HepG2 (cell line): ENCODE measurements at regions not wholly inside any gene's neighbourhood (a gene's known extent, or its start where the extent isn't known, plus 50 kb on each side); places are given as distances from the start of the nearest gene placed in this dataset.

Source experiments
- ATAC-seq: fragments of 200-7000 bp; cut with Tn5 transposase; 3 replicates; pipeline ENCODE4 v1.9.1; 2020; ENCODE audit warnings: mild to moderate bottlenecking, moderate library complexity
- BruUV-seq: library from RNA; stranded (reverse); fragments of 400-500 nt; replicated peaks from 2 replicates; lab custom pipeline; 2021; lab: Mats Ljungman, UMichigan
- CTCF ChIA-PET: fragments of 300-600 bp; formaldehyde crosslinking; extraction: SDS; loops from one replicate; lab custom pipeline; 2021; ENCODE audit warnings: low total read pairs, inconsistent platforms, low intra/inter-chr PET ratio; lab: Yijun Ruan, JAX
- POLR2A ChIA-PET: fragments of 350-600 bp; sonication (Branson Sonifier 250); formaldehyde crosslinking; loops from one replicate; lab custom pipeline; 2020; ENCODE audit warnings: antibody characterized with exemption, inconsistent platforms; lab: Yijun Ruan, JAX
- DNase-seq: peaks from one replicate; pipeline ENCODE4 v3.0.0-alpha.2; 2015; ENCODE audit warnings: low spot score
- FAIRE-seq: peaks from 3 replicates; lab custom pipeline; 2011; peaks lifted over from hg19 to GRCh38; lab: Jason Lieb, UNC
- H2AFZ ChIP-seq: one replicate; pipeline ENCODE4 v1.6.1; 2011; ENCODE audit warnings: low read length, inconsistent platforms
- H3K27ac ChIP-seq: fragments of 300-600 bp; 3 replicates; pipeline ENCODE4 v1.8.0; 2011; ENCODE audit warnings: mixed run types, mild to moderate bottlenecking, mixed read lengths, low read length, inconsistent platforms; ENCODE audit not compliant: insufficient read depth; ENCODE audit errors: extremely low read length
- H3K27me3 ChIP-seq, 2 experiments: fragments of 200-600 bp in 1 of 2; 2 replicates in 1 of 2; 3 replicates in 1 of 2; pipeline versions ENCODE4 v1.6.0 to v1.8.0; 2011; ENCODE audit warnings: low read length in 2 of 2, mild to moderate bottlenecking in 2 of 2, moderate library complexity in 2 of 2, inconsistent platforms in 1 of 2; ENCODE audit not compliant: insufficient read depth in 2 of 2, control insufficient read depth in 1 of 2
- H3K36me3 ChIP-seq, 2 experiments: fragments of 200-600 bp in 1 of 2; replicated peaks in 1 of 2; 2 replicates in 1 of 2; 3 replicates in 1 of 2; pipeline versions ENCODE4 v1.5.1 to v1.8.0; 2011; ENCODE audit warnings: low read length in 2 of 2, inconsistent platforms in 1 of 2; ENCODE audit not compliant: insufficient read depth in 2 of 2, control insufficient read depth in 1 of 2
- H3K4me1 ChIP-seq: 2 replicates; pipeline ENCODE4 v1.5.1; 2012; ENCODE audit warnings: low read length, inconsistent platforms; ENCODE audit not compliant: insufficient read depth
- H3K4me2 ChIP-seq: 2 replicates; pipeline ENCODE4 v1.6.0; 2011; ENCODE audit warnings: low read depth, low read length, inconsistent platforms
- H3K4me3 ChIP-seq, 3 experiments: fragments of 200-600 bp in 1 of 3; sonication (generic), shearing (Covaris generic) in 1 of 3; replicated peaks in 1 of 3; 2 replicates each; pipeline ENCODE4 v1.5.1; 2011 to 2016; ENCODE audit warnings: low read length in 3 of 3, inconsistent platforms in 2 of 3, low read depth in 2 of 3, mild to moderate bottlenecking in 2 of 3, control low read depth in 1 of 3, mixed read lengths in 1 of 3; ENCODE audit not compliant: insufficient read depth in 1 of 3
- H3K79me2 ChIP-seq: one replicate; pipeline ENCODE4 v1.6.1; 2011; ENCODE audit warnings: low read length, inconsistent platforms; ENCODE audit not compliant: insufficient read depth
- H3K9ac ChIP-seq: 2 replicates; pipeline ENCODE4 v1.6.0; 2011; ENCODE audit warnings: mild to moderate bottlenecking, low read depth, low read length, inconsistent platforms; ENCODE audit not compliant: insufficient read depth
- H3K9me3 ChIP-seq: 2 replicates; pipeline ENCODE4 v1.5.1; 2012; ENCODE audit warnings: mild to moderate bottlenecking, low read length
- H4K20me1 ChIP-seq: 2 replicates; pipeline ENCODE4 v1.6.0; 2011; ENCODE audit warnings: inconsistent platforms, mild to moderate bottlenecking, low read length, moderate library complexity; ENCODE audit not compliant: insufficient read depth
- ARID2 ChIP-seq: sonication (generic); formaldehyde crosslinking; IDR thresholded peaks from 2 replicates; pipeline ENCODE4 v1.8.1; 2022; ENCODE audit warnings: mild to moderate bottlenecking, missing genetic modification reagents, borderline replicate concordance
- DPF2 ChIP-seq: sonication (generic); formaldehyde crosslinking; IDR thresholded peaks from 2 replicates; pipeline ENCODE4 v1.4.0; 2020; ENCODE audit warnings: mild to moderate bottlenecking, low read depth, missing genetic modification reagents, borderline replicate concordance
- HNRNPL ChIP-seq: fragments of 200-400 bp; formaldehyde crosslinking; IDR thresholded peaks from 2 replicates; pipeline ENCODE4 v1.6.1; 2017; ENCODE audit warnings: mild to moderate bottlenecking, low read depth, low read length
- KLF13 ChIP-seq: sonication (generic); formaldehyde crosslinking; IDR thresholded peaks from 2 replicates; pipeline ENCODE4 v1.4.0; 2020; ENCODE audit warnings: mild to moderate bottlenecking, missing genetic modification reagents
- KLF6 ChIP-seq: IDR thresholded peaks from 2 replicates; pipeline ENCODE4 v1.8.0; 2016; ENCODE audit warnings: missing biosample characterization, missing genetic modification reagents
- MAZ ChIP-seq, 2 experiments: sonication (generic) in 1 of 2; formaldehyde crosslinking in 1 of 2; IDR thresholded peaks; 2 replicates each; pipeline versions ENCODE4 v1.5.0 to v1.6.1; 2012 to 2020; ENCODE audit warnings: low read depth in 2 of 2, mild to moderate bottlenecking in 2 of 2, borderline replicate concordance in 1 of 2, improper control_type of control experiment in 1 of 2, low read length in 1 of 2, missing genetic modification reagents in 1 of 2, moderate library complexity in 1 of 2
- MIER3 ChIP-seq: IDR thresholded peaks from 2 replicates; pipeline ENCODE4 v1.6.1; 2016; ENCODE audit warnings: missing compliant biosample characterization, borderline replicate concordance
- MZF1 ChIP-seq: sonication (generic); formaldehyde crosslinking; IDR thresholded peaks from 2 replicates; pipeline ENCODE4 v1.8.1; 2023; ENCODE audit warnings: mild to moderate bottlenecking, missing genetic modification reagents, borderline replicate concordance
- PPARG ChIP-seq: conservative IDR thresholded peaks from 2 replicates; pipeline ENCODE4 v1.6.1; 2016; ENCODE audit warnings: missing biosample characterization, missing genetic modification reagents
- SALL2 ChIP-seq: sonication (generic); formaldehyde crosslinking; IDR thresholded peaks from 2 replicates; pipeline ENCODE4 v1.8.1; 2023; ENCODE audit warnings: mild to moderate bottlenecking, missing genetic modification reagents, inconsistent platforms
- SIX4 ChIP-seq: sonication (generic); formaldehyde crosslinking; IDR thresholded peaks from 2 replicates; pipeline ENCODE4 v1.4.0; 2020; ENCODE audit warnings: missing genetic modification reagents
- ZNF329 ChIP-seq: sonication (generic); formaldehyde crosslinking; IDR thresholded peaks from 2 replicates; pipeline ENCODE4 v1.9.0; 2021; ENCODE audit warnings: low read depth, mild to moderate bottlenecking, missing genetic modification reagents
- ZNF501 ChIP-seq: sonication (generic); formaldehyde crosslinking; IDR thresholded peaks from 2 replicates; pipeline ENCODE4 v1.5.1; 2020; ENCODE audit warnings: mild to moderate bottlenecking, moderate library complexity, missing genetic modification reagents
- ZNF547 ChIP-seq: sonication (generic); formaldehyde crosslinking; IDR thresholded peaks from 2 replicates; pipeline ENCODE4 v1.5.1; 2020; ENCODE audit warnings: mild to moderate bottlenecking, missing genetic modification reagents
- ZNF780A ChIP-seq: sonication (generic); formaldehyde crosslinking; IDR thresholded peaks from 2 replicates; pipeline ENCODE4 v1.8.0; 2022; ENCODE audit warnings: mild to moderate bottlenecking, missing genetic modification reagents, moderate library complexity
- WGBS: methylation state at CpG from one replicate; pipeline ENCODE4 v1.1.6; 2017; ENCODE audit warnings: low lambda C conversion rate; 5-methylcytosine and 5-hydroxymethylcytosine counted together
- in situ Hi-C: cut with HindIII; loops from 2 replicates; pipeline ENCODE4 v1.10.0; 2017; ENCODE audit warnings: low pct_unique_long_range_greater_than_20kb; ENCODE audit not compliant: extremely low pct_ligation_motif_present
- intact Hi-C: fragments of 100-400 bp; cut with micrococcal nuclease; formaldehyde crosslinking; loops from one replicate; pipeline ENCODE4 v1.10.0; 2022; ENCODE audit not compliant: unreplicated experiment
- TF ChIP-seq, protein P1 (sequence below): IDR thresholded peaks from 2 replicates; pipeline ENCODE4 v1.6.1; 2016; ENCODE audit warnings: control low read depth

DNA sequence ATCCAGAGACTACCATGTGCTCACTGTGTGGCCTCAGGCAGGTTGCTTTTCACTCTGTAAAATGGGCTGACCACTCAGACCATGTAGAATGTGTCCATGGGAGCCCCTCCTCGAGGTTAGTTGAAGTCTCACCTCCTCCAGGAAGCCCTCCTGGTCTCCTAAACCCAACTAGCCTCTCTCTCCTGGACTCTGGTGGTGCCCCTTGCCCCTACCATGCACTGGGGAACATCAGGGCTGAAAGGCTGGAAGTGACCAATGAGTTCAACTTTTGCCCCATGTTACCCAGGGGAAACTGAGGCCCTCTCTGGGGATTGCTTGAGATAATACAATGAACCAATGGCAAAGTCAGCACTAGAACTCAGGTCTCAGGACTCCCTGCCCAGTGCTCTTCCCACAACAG, 69.2 kb upstream of the SLC6A6 start:
- H3K27me3 ChIP-seq = peaks cover 0 to 8% of the 10 kb centered on the region in 2 experiments; a peak in 1 of 5 replicates
- no peak overlapping the region for H3K9ac ChIP-seq
- DNase-seq (no peak), FAIRE-seq (no peak), ATAC-seq (no peak)
- intact Hi-C loops (no loop called here), in situ Hi-C loops (no loop called here)
- WGBS = no CpG with 5 or more reads among the region's 1 CpG
- H3K9me3 ChIP-seq = no peaks in the 10 kb centered on the region
- CTCF ChIA-PET = no interaction called here
- no peak overlapping the region for H3K4me3 ChIP-seq
- H3K4me1 ChIP-seq = peaks cover 27% of the 10 kb centered on the region
- POLR2A ChIA-PET = no interaction called here
- H3K36me3 ChIP-seq = no peaks in the 10 kb centered on the region
- BruUV-seq = no TSS peak
- H3K4me2 ChIP-seq = no peak overlapping the region
- TF ChIP-seq KLF13 (CRISPR knock-in tag) (no peak), MIER3 (CRISPR knock-in tag) (no peak), ARID2 (CRISPR knock-in tag) (no peak), MAZ (IDR thresholded peaks at IDR 0.05; ENCODE audit: borderline replicate concordance, low read depth, low read length) (no peak), MAZ (CRISPR knock-in tag; IDR thresholded peaks at IDR 0.05; ENCODE audit: low read depth) (no peak), SIX4 (no peak), KLF6 (CRISPR knock-in tag) (no peak), SALL2 (CRISPR knock-in tag) (no peak), MZF1 (CRISPR knock-in tag) (no peak), PPARG (no peak), ZNF329 (CRISPR knock-in tag) (no peak), ZNF780A (CRISPR knock-in tag) (no peak), ZNF501 (CRISPR knock-in tag) (no peak), HNRNPL (no peak), DPF2 (CRISPR knock-in tag) (no peak), ZNF547 (no peak)
- TF ChIP-seq, protein P1, sequence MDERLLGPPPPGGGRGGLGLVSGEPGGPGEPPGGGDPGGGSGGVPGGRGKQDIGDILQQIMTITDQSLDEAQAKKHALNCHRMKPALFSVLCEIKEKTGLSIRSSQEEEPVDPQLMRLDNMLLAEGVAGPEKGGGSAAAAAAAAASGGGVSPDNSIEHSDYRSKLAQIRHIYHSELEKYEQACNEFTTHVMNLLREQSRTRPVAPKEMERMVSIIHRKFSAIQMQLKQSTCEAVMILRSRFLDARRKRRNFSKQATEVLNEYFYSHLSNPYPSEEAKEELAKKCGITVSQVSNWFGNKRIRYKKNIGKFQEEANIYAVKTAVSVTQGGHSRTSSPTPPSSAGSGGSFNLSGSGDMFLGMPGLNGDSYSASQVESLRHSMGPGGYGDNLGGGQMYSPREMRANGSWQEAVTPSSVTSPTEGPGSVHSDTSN (CRISPR knock-in tag) = no peak
- H2AFZ ChIP-seq = no peak overlapping the region
- no peaks in the 10 kb centered on the region for H3K79me2 ChIP-seq
- no peak overlapping the region for H3K27ac ChIP-seq
- H4K20me1 ChIP-seq = no peaks in the 10 kb centered on the region
